ENCODE measurements at regions not wholly inside any gene's neighbourhood (a gene's known extent, or its start where the extent isn't known, plus 50 kb on each side); places are given as distances from the start of the nearest gene placed in this dataset.

GRCh38 chr2:234128606-234129005 is 78.1 kb downstream of the SPP2 start:
- Histone ChIP-seq H4K20me1 (replicated peaks; ENCODE audit: control insufficient read depth, extremely low read depth, insufficient read depth, low read length) (no peaks in the 10 kb centered on the region), H3K27me3 (ENCODE audit: control insufficient read depth in 2 of 2, insufficient read depth in 2 of 2, low read length in 2 of 2) (peaks cover 4 to 12% of the 10 kb centered on the region in 2 experiments), H3K4me2 (ENCODE audit: insufficient read depth, low read length) (no peak overlapping the region), H3K4me3 (replicated peaks in 1 of 3; ENCODE audit: insufficient read depth in 1 of 3, low read depth in 1 of 3, low read length in 3 of 3) (no peak overlapping the region), H3K27ac (ENCODE audit: insufficient read depth, low read depth, low read length) (no peak overlapping the region), H3K9me1 (replicated peaks; ENCODE audit: control insufficient read depth, extremely low read depth, insufficient read depth, low read length) (no peaks in the 10 kb centered on the region), H3K36me3 (ENCODE audit: control insufficient read depth in 2 of 2, extremely low read depth in 1 of 2, insufficient read depth in 2 of 2, low read length in 2 of 2) (no peaks in the 10 kb centered on the region), H3K79me2 (ENCODE audit: control insufficient read depth, insufficient read depth, low read length) (no peaks in the 10 kb centered on the region), H2AFZ (ENCODE audit: low read depth, low read length) (no peak overlapping the region), H3K9ac (replicated peaks; ENCODE audit: extremely low read depth, insufficient read depth, low read length) (no peak overlapping the region), H3K9me3 (replicated peaks; ENCODE audit: control insufficient read depth, insufficient read depth, low read length) (no peaks in the 10 kb centered on the region), H3K4me1 (ENCODE audit: control insufficient read depth, extremely low read depth, insufficient read depth, low read length) (no peaks in the 10 kb centered on the region)
- intact Hi-C loops (cut with micrococcal nuclease), result no loop called here
- BruUV-seq (replicated peaks), result no TSS peak
- ChIA-PET POLR2A (no interaction called here), CTCF (interaction anchor here (0.8 kb wide), 1 partner anchor 417 kb away, joined by 4 read pairs; no protein-coding TSS in a partner anchor)
- TF ChIP-seq POLR2A (IDR thresholded peaks at IDR 0.05; ENCODE audit: low read depth, low read length) (no peak), MAX (IDR thresholded peaks at IDR 0.05; ENCODE audit: insufficient read depth, insufficient read length) (no peak), FOS (IDR thresholded peaks at IDR 0.05; ENCODE audit: borderline replicate concordance, insufficient read depth, low read length) (no peak), EZH2 (IDR thresholded peaks at IDR 0.05; ENCODE audit: borderline replicate concordance, low read depth, low read length, severe bottlenecking) (no peak), POLR2AphosphoS5 (IDR thresholded peaks at IDR 0.05; ENCODE audit: insufficient read depth, low read depth, low read length) (no peak), GATA2 (IDR thresholded peaks at IDR 0.05; ENCODE audit: insufficient read depth, insufficient read length, low read depth, low read length) (no peak), CTCF (IDR thresholded peaks at IDR 0.05; ENCODE audit: extremely low read depth in 1 of 2, insufficient read depth in 1 of 2, low read depth in 1 of 2, low read length in 2 of 2) (no peak), MYC (IDR thresholded peaks at IDR 0.05; ENCODE audit: low read depth, low read length) (no peak), JUN (IDR thresholded peaks at IDR 0.05; ENCODE audit: borderline replicate concordance, insufficient read depth, insufficient read length, low read depth) (no peak)
- dilution Hi-C loops (cut with MboI; ENCODE audit: extremely low pct_ligation_motif_present, low sequenced_read_pairs), result no loop called here
- FAIRE-seq (no peak), DNase-seq (ENCODE audit: low read depth, low spot score) (no peak)
